NCI-H774 (cell line): ENCODE measurements at regions not wholly inside any gene's neighbourhood (a gene's known extent, or its start where the extent isn't known, plus 50 kb on each side); places are given as distances from the start of the nearest gene placed in this dataset.
"Not testable (repeated sequence)": the region's sequence is repeated elsewhere in the genome, so short reads cannot be mapped to it uniquely, and the experiment has no call there.

Source experiments
- DNase-seq: peaks from one replicate; lab custom pipeline; 2025; lab: John Stamatoyannopoulos, UW

DNA sequence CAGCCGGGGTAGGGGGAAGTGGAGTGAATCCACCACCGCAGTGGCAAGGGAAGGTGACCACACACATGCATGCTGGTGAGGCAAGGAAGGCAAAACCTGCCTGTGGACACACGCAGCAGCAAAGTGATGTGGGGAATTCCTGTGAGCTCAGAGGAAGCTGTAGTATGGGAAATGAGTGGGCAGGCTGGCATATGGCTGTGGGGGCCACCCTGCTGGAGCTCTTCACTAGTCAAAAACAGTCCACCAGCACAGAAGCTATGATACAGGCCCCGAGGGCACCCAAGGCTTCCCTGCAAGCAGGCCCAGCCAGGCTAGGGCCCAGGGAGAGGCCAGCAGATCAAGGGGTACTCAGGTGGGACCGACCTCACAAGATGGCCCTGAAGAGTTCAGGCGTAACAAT lies 239.1 kb downstream of the CHM start:
- no peak for DNase-seq

DNA sequence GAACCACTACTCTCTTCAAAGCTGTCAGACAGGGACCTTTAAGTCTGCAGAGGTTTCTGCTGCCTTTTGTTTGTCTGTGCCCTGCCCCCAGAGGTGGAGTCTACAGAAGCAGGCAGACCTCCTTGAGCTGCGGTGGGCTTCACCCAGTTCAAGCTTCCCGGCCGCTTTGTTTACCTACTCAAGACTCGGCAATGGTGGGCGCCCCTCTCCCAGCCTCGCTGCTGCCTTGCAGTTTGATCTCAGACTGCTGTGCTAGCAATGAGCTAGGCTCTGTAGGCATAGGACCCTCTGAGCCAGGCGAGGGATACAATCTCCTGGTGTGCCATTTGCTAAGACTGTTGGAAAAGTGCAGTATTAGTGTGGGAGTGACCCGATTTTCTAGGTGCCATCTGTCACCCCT lies 275.0 kb downstream of the CHM start:
- not testable (repeated sequence) for DNase-seq

DNA sequence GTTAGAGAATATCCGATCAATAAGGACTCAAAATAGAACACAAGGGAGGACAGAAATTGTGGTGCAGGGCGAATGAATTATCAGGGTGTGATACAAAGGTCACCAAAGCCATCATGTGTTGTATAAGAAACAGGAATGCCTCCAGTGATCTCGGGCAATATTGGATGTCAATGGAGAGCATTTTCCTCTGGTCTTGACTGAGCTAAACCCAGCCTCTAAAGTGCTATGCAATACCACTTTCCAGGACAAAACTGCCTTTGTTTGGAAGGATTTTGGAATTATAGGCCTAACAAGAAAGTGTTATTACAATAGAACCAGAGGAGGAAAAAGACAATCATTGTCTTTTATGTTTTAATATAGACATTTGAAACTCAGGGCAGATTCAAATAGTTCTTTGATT lies 281.7 kb downstream of the CHM start:
- no peak for DNase-seq

DNA sequence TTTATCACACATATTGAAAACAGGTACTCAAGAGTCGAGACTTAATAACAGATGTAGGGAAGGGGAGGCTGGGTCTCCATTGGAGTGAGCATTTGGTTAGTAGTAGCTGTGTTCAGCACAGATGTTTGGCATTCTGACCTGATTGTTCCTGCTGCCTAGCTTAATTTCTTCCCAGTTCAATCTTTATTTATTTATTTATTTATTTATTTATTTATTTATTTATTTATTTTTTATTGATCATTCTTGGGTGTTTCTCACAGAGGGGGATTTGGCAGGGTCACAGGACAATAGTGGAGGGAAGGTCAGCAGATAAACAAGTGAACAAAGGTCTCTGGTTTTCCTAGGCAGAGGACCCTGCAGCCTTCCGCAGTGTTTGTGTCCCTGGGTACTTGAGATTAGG lies 324.3 kb downstream of the CHM start:
- not testable (repeated sequence) for DNase-seq

DNA sequence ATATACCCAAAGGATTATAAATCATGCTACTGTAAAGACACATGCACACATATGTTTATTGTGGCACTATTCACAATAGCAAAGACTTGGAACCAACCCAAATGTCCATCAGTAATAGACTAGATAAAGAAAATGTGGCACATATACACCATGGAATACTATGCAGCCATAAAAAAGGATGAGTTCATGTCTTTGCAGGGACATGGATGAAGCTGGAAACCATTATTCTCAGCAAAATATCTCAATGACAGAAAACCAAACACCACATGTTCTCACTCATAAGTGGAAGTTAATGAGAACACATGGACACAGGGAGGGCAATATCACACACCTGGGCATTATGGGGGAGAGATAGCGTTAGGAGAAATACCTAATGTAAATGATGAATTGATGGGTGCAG lies 323.8 kb upstream of the POF1B start:
- DNase-seq, result not testable (repeated sequence)

DNA sequence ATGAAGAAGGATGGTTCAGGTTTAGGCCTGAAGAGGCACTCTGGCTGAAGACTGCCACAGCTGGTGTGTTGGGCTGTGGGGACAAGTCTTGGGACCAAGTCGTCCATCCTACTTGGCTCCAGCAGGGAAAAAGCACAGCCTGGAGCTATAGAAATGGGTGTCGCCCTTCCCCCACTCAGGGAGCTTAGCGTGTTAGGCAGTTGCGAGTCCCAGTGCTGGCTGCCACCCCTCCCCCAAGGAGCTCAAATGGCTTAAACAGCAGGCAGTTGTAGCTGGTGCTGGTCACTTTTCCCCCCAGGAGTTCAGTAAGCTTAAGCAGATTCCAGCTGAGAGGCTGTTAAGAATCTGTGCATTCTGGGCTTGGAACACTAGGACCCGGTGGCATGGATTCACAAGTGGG lies 319.5 kb upstream of the POF1B start:
- no peak for DNase-seq

DNA sequence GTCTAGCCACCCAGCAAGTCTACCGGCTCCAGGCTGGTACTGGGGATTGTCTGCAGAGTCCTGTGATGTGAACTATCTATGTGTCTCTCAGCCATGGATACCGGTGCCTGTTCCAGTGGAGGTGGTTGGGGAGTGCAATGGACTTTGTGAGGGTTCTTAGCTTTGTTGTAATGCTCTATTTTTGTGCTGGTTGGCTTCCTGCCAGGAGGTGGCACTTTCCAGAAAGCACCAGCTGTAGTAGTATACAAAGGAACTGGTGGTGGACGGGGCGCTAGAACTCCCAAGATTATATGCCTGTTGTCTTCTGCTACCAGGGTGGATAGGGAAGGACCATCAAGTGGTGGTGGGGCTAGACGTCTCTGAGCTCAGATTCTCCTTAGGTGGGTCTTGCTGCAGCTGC lies 306.4 kb upstream of the POF1B start:
- no peak for DNase-seq

DNA sequence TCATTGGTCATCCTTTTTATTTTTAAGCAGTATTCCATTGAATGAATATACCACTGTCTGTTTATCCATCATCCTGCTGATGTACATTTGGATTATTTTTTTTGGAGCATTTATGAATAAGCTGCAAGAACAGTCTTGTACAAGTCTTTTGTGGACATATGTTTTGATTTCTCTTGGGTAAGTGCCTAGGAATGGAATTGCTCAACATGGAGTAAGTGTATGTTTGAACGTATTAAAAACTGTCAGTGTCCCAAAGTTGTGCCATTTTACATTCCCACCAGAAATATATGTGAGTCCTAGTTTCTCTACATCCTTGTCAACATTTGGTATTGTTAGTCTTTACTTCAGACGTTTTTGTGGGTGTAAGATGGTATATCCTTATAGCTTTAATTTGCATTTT lies 287.0 kb upstream of the POF1B start:
- DNase-seq, result no peak

DNA sequence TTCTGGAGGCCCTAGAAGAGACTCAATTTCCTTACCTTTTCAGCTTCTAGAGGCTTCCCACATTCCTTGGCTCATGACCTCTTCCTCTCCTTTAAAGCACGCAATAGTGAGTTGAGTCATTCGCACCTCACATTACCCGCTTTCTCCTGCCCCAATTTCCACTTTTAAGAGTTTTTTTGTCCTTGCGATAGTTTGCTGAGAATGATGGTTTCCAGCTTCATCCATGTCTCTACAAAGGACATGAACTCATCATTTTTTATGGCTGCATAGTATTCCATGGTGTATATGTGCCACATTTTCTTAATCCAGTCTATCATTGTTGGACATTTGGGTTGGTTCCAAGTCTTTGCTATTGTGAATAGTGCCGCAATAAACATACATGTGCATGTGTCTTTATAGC lies 284.5 kb upstream of the POF1B start:
- DNase-seq, result not testable (repeated sequence)

DNA sequence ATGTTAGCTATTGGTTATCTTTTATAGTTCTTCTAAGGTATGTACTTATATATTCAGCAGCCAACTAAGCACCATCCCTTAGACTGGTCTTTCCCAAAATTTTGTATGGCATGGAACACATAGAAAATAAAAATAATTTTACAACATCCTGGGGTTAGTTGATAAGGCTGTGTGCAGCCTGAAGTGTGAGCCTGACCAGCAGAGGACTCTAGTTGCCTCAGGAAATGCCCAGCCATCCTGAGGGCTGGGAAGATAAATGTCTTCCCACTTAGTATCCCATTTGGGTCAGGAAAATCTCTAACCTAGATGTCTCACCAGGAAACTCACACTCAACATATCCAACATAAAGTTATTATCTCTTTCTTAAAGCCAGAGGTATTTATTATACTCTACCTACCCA lies 251.4 kb upstream of the POF1B start:
- no peak for DNase-seq

DNA sequence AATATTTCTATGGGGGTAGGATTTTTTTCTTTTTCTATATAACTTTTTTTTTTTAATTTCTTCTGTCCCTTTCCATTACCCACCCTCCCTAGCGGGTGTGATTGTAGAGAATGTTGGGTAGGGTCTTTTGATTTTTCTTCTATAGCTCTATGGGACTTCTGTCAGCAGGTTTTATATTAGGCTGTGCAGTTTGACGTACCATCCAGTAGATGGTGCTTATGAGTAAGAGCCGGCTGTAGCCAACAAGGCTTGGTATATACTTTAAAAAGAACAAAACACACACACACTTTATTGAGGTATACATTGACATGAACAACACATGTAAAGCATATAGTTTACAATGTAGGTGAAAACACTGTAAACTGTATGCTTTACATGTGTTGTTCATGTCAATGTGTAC lies 247.9 kb upstream of the POF1B start:
- DNase-seq, result no peak

DNA sequence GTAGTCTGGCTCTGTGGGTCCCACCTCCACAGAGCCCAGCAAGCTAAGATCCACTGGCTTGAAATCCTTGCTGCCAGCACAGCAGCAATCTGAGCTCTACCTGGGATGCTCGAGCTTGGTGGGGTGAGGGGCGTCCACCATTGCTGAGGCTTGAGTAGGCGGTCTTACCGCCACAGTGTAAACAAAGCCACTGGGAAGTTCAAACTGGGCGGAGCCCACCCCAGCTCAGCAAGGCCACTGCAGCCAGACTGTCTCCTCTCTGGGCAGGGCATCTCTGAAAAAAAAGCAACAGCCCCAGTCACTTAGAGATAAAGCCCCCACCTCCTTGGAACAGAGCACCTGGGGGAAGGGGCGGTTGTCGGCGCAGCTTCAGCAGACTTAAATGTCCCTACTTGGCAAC lies 243.2 kb upstream of the POF1B start:
- no peak for DNase-seq

DNA sequence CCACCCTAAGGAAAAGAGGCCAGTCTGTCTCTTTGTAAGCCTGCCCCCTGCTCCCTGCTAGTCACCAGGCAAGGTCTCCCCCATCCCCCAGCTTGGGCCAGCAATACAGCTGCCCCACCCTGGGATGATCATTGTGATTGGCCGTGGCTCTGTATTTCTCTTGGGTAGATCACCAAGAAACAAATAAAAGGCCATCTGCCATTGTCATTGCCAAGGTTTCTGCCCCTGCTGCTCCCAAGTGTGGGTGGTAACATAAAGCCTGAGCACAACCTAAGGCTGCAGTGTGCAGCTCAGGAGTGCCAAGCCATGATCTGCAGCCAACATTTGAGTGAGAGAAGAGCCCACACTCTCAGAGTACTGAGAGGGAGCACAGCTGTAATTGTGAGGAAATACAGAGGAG lies 241.0 kb upstream of the POF1B start:
- DNase-seq, result no peak

DNA sequence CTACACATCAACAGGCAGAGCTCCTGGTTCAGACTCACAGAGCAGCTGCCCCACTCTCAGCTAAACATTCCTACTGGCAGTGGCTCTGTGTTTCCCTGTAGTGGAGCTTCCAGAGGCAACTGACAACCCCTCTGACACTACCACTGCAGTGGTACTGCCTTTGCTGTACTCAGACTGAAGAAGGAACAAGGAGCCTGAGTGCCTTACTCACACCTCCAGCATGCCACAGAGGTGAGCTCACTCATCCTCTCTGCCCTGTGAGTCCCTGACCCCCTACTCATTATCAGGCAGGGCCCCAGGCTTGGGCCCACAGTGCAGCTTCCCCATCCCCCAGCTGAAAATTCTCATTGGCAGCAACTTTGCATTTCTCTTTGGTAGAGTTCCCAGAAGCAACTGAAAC lies 240.5 kb upstream of the POF1B start:
- DNase-seq, result no peak

DNA sequence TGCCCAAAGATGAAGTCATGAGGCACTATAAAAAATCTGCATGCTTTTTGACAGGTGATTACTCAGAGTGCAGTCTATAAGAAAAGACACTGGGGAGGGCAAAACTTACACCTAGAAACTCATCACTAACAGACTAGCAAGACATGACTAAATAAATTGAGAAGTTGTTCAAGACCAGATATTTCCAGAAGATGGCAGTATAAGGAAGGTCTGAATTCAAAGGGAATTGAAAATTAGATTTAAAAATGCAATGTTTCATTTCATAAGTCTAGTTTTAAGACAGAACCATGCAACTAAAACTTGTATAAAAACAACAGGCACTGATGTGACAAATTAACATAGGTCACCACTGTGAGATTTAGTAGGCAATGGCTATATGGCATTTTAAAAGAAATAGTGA lies 232.5 kb upstream of the POF1B start:
- no peak for DNase-seq

DNA sequence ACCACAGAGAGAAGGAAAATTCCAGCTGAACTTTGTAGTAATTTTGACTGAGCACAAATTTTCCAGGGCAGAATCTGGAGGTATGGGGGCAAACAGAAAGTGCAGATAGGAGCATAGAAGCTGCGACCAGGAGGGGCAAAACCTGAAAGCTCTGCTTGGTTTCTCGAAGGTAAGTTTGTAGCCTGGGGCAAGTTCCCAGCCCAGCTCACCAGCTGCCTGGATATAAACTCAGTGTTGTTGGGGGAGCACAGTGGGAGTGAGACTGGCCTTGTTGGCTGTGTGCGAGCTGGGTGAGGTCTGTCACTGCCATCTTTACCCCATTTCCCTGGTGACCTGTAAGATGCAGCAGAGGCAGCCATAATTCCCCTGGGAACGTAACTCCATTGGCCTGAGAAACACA lies 213.5 kb upstream of the POF1B start:
- no peak for DNase-seq

DNA sequence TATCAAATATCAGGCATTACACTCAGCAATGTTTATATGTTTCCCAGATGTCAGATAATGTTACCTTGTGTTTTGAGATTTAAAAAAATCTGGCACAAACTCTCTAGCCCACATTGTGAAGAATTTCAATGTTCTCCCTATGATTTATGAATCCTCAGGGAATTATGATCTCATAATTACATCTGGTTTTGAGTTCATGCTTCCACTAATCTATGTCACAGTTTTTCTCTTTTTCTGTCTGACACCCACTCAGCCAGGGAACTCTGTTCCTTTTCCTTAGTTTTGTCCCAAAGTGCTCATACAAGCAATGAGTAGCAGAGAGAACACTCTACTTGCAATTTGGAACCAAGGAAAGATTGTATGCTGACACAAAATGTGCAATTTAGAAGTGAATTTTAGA lies 212.1 kb upstream of the POF1B start:
- DNase-seq, result no peak

DNA sequence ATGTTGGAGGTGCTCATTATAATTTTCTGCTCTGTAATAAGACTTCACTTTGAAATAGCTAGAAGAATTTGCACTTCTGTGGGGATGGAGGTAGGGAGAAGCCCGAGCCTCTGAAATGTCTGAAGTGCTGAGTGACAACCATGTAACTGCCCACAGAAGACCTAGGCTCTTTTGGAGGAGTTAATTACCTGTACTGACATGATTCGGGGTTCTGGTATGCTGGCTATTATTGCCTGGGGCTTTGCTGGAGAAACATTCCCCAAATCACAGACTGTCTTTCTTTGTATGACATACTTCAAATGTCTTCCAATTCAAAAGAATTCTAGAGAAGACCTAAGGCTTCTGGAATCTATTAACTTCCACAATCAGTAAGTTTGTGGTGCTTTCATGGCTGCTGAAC lies 211.2 kb upstream of the POF1B start:
- DNase-seq, result no peak

DNA sequence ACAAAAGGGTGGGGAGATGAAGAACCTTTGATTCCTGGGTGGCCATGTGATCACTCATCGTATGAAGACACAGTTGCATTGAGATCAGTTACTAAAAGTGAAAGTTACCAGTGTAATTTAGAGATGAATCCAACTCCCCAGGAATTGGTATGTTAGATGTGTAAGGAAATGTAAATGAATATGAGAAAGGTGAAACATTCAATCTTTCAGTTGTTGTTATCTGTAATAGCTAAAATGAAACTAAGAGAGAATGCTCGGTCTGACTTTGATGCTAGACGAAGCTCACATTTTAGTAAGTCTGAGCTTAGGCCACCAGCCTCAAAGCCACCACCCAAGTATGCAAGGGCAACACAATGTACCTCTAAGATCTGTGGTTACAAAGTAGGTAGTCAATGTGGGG lies 194.3 kb upstream of the POF1B start:
- no peak for DNase-seq

DNA sequence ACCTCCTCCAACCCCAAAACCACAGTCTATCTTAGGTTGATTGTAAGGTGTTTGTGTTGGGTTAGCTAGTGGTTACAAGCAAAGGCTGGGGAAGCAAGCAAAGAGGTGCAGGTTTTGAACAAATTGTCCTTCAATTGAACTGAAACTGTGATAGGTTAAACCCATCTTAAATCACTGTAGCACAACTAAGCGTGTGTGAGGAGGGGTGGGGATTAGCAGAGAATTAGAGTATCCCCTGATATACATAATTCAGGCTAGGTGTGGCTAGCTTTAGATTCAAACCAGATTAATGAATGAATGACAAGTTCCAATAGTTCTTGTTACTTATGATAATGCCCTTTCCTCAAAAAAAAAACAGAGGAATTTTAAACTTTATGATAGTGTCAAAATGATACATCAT lies 191.0 kb upstream of the POF1B start:
- no peak for DNase-seq

DNA sequence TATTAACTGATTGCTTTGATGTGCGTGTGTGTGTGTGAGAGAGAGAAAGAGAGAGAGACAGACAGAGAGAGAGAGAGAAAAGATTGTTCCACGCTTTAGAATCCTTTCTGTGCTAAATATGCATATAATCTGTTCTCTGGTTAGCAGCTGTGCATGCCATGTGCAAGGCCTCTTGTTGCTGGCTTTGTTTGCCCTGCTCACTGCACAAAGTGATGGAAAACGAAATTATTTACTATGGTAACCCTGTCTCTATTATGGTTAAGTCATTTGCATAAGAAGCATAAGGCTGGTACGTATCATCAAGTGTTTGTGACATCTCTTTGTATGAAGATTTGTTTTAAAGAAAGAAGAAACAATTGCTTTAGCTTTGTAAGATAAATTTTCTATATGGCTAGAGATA lies 190.2 kb upstream of the POF1B start:
- DNase-seq, result peak; percentile 44

DNA sequence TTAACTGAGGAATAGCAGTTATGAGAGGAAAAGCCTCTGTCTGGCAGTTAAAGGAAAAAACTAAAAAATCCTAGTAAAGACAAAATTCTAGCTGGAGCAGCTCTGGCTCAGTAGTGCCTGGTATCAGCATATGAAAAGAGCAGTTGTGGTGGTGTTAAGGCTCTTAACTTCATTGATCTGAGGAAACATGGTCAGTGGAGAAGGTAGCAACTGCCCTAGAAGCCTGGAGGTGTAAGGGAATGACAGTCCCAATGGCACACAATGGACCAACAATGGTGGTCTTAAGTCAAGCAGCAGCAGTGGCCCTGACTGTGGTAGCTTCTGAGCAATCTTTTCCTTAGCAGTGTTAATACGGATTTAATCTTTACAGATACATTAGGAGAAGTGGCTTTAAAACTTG lies 189.6 kb upstream of the POF1B start:
- no peak for DNase-seq

DNA sequence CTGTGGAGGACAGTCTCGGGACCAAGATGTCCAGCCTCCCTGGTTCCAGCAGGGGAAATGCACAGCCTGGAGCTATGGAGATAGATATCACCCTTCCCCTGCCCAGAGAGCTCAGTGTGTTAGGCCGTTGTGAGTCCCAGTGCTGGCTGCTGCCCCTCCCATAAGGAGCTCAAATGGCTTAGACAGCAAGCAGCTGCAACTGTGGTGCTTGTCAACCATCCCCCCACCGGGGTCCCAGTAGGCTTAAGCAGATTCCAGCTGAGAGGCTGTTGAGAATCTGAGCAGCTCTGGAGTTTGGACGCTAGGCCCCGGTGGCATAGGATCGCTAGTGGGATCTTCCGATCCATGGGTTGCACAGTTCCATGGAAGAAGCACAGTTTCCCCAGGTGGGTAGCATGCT lies 181.8 kb upstream of the POF1B start:
- no peak for DNase-seq

DNA sequence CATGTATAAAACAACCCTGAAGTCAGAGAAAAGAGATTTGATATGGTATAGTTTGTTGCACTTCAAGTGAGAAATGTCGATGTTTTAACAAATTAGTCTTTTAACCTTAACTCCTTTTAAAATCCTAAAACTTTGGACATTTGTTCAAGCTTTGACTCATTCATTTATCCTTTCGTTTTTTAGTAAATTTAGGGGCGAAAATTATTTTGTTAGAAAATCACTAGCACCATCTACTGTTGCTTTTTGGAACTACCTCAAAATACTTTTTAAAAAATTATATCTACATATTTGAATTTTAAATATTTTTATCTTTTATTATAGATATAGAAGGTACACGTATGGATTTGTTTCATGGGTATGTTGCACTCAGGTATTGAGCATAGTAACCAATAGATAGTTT lies 165.1 kb upstream of the POF1B start:
- no peak for DNase-seq

DNA sequence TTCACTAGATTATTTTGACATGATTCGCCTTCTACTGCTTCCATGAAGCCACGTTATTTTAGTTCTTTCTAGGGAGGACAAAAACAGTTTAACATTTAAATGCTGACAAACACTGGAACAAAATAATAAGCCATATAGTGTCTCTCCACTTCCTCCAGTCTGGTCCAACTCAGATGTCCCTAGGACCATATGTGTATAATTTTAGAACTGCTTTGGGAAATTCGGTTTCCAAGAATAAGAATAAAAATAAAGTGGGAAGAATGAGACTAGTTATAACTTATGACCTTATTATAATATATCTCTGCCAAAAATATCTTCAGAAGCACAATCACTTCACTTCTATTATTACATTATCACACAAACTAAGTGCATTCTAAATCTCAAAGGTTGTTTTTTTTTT lies 164.4 kb upstream of the POF1B start:
- DNase-seq, result no peak
